WERI-Rb-1 (cell line): ENCODE measurements at regions not wholly inside any gene's neighbourhood (a gene's known extent, or its start where the extent isn't known, plus 50 kb on each side); places are given as distances from the start of the nearest gene placed in this dataset.

ENCODE experiments used
- DNase-seq: peaks from one replicate; pipeline ENCODE4 v3.0.0-alpha.2; 2020
- H3K27ac ChIP-seq: fragments of 250-450 bp; sonication (Bioruptor Pico); 2 replicates; pipeline ENCODE4 v1.5.1; 2020; ENCODE audit warnings: mild to moderate bottlenecking, moderate library complexity
- H3K27me3 ChIP-seq: fragments of 250-450 bp; sonication (Bioruptor Pico); 2 replicates; pipeline ENCODE4 v1.5.1; 2021; ENCODE audit warnings: mild to moderate bottlenecking, low read depth, moderate library complexity; ENCODE audit not compliant: insufficient read depth, severe bottlenecking
- H3K36me3 ChIP-seq: fragments of 250-450 bp; sonication (Bioruptor Pico); 2 replicates; pipeline ENCODE4 v1.5.1; 2020; ENCODE audit warnings: mild to moderate bottlenecking, moderate library complexity
- H3K4me3 ChIP-seq: 2 replicates; pipeline ENCODE4 v1.5.1; 2011; ENCODE audit warnings: low read depth, mild to moderate bottlenecking, control low read depth, low read length
- H3K9me3 ChIP-seq: fragments of 250-450 bp; sonication (Bioruptor Pico); 2 replicates; pipeline ENCODE4 v1.5.1; 2021; ENCODE audit warnings: mild to moderate bottlenecking, moderate library complexity; ENCODE audit not compliant: severe bottlenecking
- TF ChIP-seq, protein P1 (sequence below): IDR thresholded peaks from 2 replicates; pipeline ENCODE4 v1.5.1; 2011; ENCODE audit warnings: low read depth, mild to moderate bottlenecking, control low read depth, inconsistent platforms, low read length

DNA sequence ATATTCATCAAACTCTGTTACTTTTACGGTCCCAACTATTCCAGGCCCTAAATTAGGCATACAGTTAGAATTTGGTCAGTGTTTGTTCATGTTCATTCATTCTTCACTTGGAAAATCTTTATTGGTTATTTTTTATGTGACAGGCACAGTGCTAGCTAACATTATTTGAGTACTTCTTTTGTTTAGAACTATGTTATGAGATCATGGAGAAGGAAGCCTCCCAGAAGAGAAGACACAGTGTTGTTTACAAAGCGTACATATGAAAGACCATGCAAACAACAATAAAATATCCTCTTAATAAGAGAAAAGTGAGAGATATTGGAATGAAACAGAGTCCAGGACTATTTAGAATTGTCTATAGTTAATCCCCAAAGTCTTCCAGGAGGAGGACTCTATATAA lies 399.2 kb downstream of the LRIG3 start:
- no peaks in the 10 kb centered on the region for H3K27me3 ChIP-seq
- no peak overlapping the region for H3K27ac ChIP-seq
- no peaks in the 10 kb centered on the region for H3K36me3 ChIP-seq
- TF ChIP-seq, protein P1, sequence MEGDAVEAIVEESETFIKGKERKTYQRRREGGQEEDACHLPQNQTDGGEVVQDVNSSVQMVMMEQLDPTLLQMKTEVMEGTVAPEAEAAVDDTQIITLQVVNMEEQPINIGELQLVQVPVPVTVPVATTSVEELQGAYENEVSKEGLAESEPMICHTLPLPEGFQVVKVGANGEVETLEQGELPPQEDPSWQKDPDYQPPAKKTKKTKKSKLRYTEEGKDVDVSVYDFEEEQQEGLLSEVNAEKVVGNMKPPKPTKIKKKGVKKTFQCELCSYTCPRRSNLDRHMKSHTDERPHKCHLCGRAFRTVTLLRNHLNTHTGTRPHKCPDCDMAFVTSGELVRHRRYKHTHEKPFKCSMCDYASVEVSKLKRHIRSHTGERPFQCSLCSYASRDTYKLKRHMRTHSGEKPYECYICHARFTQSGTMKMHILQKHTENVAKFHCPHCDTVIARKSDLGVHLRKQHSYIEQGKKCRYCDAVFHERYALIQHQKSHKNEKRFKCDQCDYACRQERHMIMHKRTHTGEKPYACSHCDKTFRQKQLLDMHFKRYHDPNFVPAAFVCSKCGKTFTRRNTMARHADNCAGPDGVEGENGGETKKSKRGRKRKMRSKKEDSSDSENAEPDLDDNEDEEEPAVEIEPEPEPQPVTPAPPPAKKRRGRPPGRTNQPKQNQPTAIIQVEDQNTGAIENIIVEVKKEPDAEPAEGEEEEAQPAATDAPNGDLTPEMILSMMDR, result no peak
- no peak for DNase-seq
- H3K4me3 ChIP-seq, result no peak overlapping the region
- H3K9me3 ChIP-seq, result peaks cover 5% of the 10 kb centered on the region

DNA sequence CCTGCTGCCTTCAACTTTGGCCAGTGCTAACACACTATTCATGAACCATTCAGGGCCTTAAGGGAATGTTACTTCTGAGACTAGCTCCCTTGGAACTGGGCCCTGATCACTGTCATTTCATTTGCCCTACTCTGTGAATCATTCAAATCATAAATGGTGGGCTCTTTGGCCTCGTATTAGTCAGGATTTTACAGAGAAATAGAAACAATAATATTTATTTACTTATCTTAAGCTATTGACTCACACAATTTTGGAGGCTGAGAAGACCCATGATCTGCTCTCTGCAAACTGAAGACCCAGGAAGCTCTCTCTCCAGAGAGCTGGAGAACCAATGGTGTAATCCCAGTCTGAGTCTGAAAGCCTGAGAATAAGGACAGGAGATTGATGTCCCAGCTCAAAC lies 398.5 kb downstream of the LRIG3 start:
- Histone ChIP-seq H3K9me3 (peaks cover 5% of the 10 kb centered on the region), H3K4me3 (no peak overlapping the region), H3K36me3 (no peaks in the 10 kb centered on the region), H3K27me3 (no peaks in the 10 kb centered on the region), H3K27ac (no peak overlapping the region)
- TF ChIP-seq, protein P1, result no peak
- no peak for DNase-seq

DNA sequence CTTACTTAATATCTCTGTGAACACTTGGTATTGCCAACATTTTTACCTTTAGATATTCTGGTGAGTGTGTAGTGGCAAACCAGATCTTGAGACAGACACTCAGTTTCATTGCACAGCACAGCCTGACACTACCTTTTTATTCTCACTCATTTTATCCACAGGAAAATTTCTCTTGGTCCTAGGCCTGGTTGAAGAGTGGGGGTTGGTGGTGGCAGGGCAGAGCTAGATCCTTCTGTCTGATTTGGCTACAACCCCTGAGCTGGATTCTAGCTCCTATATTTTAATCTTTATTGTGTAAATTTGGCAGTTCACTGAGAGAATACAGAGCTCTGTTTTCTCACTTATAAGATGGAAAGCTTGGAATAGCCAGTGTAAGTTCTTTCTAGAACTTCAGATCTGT lies 396.9 kb downstream of the LRIG3 start:
- Histone ChIP-seq H3K27ac (no peak overlapping the region), H3K36me3 (no peaks in the 10 kb centered on the region), H3K27me3 (no peaks in the 10 kb centered on the region), H3K4me3 (no peak overlapping the region), H3K9me3 (peaks cover under 1% of the 10 kb centered on the region)
- TF ChIP-seq, protein P1, result no peak
- DNase-seq, result no peak

DNA sequence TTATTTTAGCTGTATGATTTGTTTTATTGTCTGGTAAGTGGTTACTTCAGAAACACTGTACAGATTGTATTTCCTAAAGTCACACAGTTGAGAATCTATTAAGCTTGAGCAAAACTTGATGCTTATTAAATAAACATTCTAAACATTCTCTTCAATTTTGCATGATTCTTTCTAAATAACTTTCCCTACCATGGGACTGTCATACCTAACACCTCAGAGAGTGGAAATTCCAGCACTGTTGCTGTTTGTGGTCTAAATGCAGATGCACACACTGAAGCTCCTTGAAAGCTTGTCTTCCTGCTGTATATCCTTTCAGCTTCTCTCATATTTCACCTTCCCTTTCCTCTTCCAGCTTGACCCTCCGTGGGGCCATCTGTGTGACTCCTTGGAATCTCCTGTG lies 392.0 kb downstream of the LRIG3 start:
- Histone ChIP-seq H3K36me3 (no peaks in the 10 kb centered on the region), H3K27me3 (no peaks in the 10 kb centered on the region), H3K4me3 (no peak overlapping the region), H3K9me3 (no peaks in the 10 kb centered on the region), H3K27ac (no peak overlapping the region)
- no peak for DNase-seq
- TF ChIP-seq, protein P1, result no peak

DNA sequence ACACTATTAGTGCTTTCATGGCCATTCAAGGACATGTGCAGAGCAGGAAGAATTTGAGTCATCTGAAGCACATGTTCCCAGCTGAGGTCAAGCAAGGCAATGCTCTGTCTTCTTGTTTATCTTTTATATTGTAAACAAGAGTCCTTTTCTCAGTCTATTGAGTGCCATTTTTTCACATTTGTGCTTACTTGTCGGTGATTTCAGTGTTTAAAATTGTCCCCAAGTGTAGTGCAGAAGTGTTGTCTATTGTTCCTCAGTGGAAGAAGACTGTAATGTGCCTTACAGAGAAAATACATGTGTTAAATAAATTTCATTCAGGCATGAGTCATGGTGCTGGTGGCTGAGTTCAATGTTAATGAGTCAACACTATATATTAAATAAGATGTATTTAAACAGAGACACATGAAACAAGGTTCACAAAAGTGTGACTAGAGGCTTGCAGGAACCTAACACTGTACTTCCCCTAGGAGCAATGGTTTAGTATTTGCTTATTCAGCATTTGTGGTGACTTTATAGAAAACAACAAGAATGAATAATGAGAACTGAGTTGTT lies 391.1 kb downstream of the LRIG3 start:
- Histone ChIP-seq H3K36me3 (no peaks in the 10 kb centered on the region), H3K27me3 (no peaks in the 10 kb centered on the region), H3K27ac (no peak overlapping the region), H3K4me3 (no peak overlapping the region), H3K9me3 (no peaks in the 10 kb centered on the region)
- TF ChIP-seq, protein P1, result no peak
- DNase-seq, result no peak
